ENCODE measurements at regions not wholly inside any gene's neighbourhood (a gene's known extent, or its start where the extent isn't known, plus 50 kb on each side); places are given as distances from the start of the nearest gene placed in this dataset.
"Not testable (repeated sequence)": the region's sequence is repeated elsewhere in the genome, so short reads cannot be mapped to it uniquely, and the experiment has no call there.

DNA sequence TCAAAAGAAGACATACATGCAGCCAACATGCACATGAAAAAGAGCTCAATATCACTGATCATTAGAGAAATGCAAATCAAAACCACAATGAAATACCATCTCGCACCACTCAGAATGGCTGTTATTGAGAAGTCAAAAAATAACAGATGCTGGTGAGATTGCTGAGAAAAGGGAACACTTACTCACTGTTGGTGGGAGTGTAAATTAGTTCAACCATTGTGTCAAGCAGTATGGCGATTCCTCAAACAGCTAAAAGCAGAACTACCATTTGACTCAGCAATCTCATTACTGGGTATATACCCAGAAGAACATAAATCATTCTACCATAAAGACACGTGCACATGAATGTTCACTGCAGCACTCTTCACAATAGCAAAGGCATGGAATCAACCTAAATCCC is 95.5 kb upstream of the XIRP2 start:
- H3K4me3 ChIP-seq (ENCODE audit: low read length) = no peak overlapping the region
- DNase-seq (ENCODE audit: low read depth) = no peak

DNA sequence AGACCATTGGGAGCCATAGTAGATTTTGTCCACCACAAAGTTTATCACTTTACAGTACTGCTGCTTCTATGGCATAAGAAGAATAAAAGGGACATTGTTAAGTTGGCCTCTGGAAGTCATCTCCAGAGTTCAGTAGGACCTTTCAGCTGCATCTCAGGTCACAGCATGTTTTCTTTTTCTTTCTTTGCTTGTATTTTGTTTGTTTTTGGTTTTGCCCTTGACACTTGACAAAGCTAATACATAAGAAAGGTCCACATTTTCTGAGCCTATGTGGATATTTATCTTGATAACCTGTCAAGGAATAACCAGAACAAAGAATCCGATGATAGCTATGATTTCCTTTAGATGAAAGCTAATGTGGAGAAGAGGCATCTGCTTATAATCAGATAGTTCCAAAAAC is 101.6 kb upstream of the XIRP2 start:
- TF ChIP-seq, protein P1, sequence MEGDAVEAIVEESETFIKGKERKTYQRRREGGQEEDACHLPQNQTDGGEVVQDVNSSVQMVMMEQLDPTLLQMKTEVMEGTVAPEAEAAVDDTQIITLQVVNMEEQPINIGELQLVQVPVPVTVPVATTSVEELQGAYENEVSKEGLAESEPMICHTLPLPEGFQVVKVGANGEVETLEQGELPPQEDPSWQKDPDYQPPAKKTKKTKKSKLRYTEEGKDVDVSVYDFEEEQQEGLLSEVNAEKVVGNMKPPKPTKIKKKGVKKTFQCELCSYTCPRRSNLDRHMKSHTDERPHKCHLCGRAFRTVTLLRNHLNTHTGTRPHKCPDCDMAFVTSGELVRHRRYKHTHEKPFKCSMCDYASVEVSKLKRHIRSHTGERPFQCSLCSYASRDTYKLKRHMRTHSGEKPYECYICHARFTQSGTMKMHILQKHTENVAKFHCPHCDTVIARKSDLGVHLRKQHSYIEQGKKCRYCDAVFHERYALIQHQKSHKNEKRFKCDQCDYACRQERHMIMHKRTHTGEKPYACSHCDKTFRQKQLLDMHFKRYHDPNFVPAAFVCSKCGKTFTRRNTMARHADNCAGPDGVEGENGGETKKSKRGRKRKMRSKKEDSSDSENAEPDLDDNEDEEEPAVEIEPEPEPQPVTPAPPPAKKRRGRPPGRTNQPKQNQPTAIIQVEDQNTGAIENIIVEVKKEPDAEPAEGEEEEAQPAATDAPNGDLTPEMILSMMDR (IDR thresholded peaks at IDR 0.05; ENCODE audit: insufficient read depth, low read depth, low read length, missing control alignments) = no peak
- no peak overlapping the region for H3K4me3 ChIP-seq (ENCODE audit: low read length)
- no peak for DNase-seq (ENCODE audit: low read depth)

More for the DNA sequence above, 95.5 kb upstream of the XIRP2 start:
- TF ChIP-seq, protein P1 (IDR thresholded peaks at IDR 0.05; ENCODE audit: insufficient read depth, low read depth, low read length, missing control alignments) = no peak

DNA sequence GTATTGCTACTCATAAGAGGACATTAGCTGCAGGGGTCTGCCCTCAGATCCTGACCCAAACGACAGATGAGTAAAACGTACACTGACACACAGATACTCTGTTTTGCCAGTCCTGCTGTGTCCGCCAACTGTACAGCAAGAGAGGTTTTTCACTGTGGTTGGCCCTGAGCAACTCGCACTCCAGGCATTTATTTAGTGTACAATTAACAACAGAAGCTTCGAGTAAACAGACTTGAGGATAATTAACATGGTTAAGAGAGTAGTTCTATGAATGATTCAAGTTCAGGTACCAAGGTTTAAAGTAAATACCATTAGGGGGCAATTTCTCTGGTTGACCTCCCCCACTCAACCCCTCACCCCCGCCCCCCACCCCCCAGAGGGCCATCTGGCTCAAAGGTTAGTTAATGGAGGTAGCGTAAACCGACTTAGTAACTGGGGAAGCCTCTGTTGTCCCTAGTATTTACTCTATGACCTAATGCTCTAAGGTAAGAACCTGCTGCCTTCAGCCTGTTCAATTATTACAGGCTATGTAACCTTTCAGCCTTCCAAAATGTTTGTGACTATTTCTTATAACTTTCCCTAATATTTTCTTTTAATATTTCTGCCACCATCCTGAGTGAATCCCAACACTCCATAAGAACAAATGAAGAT is 103.9 kb upstream of the XIRP2 start:
- no peak for DNase-seq (ENCODE audit: low read depth)
- no peak overlapping the region for H3K4me3 ChIP-seq (ENCODE audit: low read length)
- TF ChIP-seq, protein P1 (IDR thresholded peaks at IDR 0.05; ENCODE audit: insufficient read depth, low read depth, low read length, missing control alignments) = no peak

DNA sequence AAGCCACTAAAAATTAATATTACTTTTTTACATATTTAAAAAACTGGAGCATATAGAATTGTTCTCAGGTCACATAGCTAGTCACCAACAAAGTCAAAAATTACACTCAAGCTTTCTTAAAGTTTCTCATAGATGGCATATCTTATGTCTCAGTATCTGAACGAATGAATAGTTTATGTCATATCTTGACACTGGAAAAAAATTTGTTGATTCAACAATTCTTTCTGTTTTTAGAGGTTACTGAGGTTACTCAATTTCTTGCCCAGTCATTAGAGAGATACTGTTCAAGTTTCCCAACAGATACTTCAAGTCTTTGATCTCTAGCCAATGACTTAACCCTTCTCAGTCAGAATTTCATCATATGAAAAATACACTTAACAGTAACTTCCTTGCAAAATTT is 113.1 kb upstream of the XIRP2 start:
- TF ChIP-seq, protein P1 (IDR thresholded peaks at IDR 0.05; ENCODE audit: insufficient read depth, low read depth, low read length, missing control alignments) = no peak
- DNase-seq (ENCODE audit: low read depth) = peak; percentile 2
- H3K4me3 ChIP-seq (ENCODE audit: low read length) = no peak overlapping the region

DNA sequence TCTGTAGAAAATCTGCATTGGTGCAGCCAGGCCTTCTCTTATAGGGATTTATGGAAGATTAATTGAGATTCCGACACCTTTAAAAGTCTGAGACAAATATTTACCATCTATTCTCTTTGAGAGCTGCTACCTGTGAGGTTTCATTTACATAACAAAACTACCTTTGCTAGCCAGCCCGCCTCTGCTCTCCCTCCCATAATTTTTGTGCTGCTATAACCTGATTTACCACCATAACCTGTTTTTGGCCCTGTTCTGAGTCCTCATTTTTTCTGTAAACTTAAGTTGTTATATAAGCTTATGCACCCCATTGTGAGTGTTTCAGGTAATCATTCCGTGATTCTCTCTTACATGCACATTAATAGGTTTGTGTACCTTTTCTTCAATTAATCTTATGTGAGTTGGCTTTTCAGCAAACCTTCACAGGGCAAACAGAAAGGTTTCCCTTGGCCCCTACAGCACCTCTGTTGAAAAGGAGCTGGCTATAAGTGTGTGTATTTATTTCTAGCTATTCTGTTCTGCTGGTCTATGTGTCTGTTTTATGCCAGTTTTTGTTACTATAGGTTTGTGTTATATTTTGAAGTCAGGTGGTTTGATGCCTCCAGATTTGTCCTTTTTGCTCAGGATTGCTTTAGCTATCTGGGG is 114.9 kb upstream of the XIRP2 start:
- TF ChIP-seq, protein P1 (IDR thresholded peaks at IDR 0.05; ENCODE audit: insufficient read depth, low read depth, low read length, missing control alignments) = no peak
- no peak overlapping the region for H3K4me3 ChIP-seq (ENCODE audit: low read length)
- peak; percentile 6 for DNase-seq (ENCODE audit: low read depth)

DNA sequence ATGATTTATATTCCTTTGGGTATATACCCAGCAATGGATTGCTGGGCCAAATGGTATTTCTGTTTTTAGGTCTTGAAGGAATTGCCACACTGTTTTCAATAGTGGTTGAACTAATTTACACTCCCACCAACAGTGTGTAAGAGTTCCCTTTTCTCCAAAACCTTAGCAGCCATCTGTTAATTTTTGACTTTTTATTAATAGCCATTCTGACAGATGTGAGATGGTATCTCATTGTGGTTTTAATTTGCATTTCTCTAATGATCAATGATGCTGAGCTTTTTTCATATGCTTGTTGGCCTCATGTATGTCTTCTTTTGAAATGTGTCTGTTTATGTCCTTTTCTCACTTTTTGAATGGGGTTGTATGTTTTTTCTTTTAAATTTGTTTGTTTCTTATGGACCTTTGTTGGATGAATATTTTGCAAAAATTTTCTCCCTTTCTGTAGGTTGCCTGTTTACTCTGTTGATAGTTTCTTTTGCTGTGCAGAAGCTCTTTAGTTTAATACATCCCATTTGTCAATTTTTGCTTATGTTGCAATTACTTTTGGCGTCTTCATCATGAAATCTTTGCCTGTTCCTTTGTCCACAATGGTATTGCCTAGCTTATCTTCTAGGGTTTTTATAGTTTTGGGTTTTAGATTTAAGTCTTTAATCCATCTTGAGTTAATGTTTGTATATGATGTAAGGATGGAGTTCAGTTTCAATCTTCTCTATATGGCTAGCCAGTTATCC is 119.7 kb upstream of the XIRP2 start:
- TF ChIP-seq, protein P1 (IDR thresholded peaks at IDR 0.05; ENCODE audit: insufficient read depth, low read depth, low read length, missing control alignments) = no peak

DNA sequence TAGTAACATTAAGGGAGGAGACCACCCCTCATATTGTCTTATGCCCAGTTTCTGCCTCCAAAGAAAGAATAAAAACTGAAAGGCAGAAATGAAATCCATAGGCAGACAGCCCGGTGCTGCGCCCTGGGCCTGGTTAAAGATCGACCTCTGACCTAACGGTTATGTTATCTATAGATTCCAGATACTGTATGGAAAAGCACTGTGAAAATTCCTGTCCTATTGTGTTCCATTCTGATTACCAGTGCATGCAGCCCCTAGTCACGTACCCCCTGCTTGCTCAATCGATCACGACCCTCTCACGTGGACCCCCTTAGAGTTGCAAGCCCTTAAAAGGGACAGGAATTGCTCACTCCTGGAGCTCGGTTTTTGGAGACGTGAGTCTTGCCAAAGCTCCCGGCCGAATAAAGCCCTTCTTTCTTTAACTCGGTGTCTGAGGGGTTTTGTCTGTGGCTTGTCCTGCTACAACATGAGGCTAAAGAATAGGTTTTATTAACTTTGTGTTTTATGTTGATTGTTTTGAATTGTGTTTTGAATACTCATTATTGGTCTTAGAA is 121.4 kb upstream of the XIRP2 start:
- not testable (repeated sequence) for H3K4me3 ChIP-seq (ENCODE audit: low read length); DNase-seq (ENCODE audit: low read depth)

More for the DNA sequence above, 119.7 kb upstream of the XIRP2 start:
- DNase-seq (ENCODE audit: low read depth) = no peak
- H3K4me3 ChIP-seq (ENCODE audit: low read length) = no peak overlapping the region
